HG03469 (cell line): ENCODE measurements at regions not wholly inside any gene's neighbourhood (a gene's known extent, or its start where the extent isn't known, plus 50 kb on each side); places are given as distances from the start of the nearest gene placed in this dataset.
"Not testable (repeated sequence)": the region's sequence is repeated elsewhere in the genome, so short reads cannot be mapped to it uniquely, and the experiment has no call there.

Experiments used
- ATAC-seq: cut with Tn5 transposase; IDR thresholded peaks from one replicate; pipeline ENCODE4 v1.9.1; 2021; ENCODE audit warnings: mild to moderate bottlenecking, moderate library complexity, moderate number of reproducible peaks; ENCODE audit not compliant: unreplicated experiment

GRCh38 chr20:29516847-29517246 lies 1740.6 kb upstream of the DEFB115 start:
- not testable (repeated sequence) for ATAC-seq

- not testable (repeated sequence) for ATAC-seq
Observed at GRCh38 chr20:29519610-29520241, 1737.7 kb upstream of the DEFB115 start.

DNA sequence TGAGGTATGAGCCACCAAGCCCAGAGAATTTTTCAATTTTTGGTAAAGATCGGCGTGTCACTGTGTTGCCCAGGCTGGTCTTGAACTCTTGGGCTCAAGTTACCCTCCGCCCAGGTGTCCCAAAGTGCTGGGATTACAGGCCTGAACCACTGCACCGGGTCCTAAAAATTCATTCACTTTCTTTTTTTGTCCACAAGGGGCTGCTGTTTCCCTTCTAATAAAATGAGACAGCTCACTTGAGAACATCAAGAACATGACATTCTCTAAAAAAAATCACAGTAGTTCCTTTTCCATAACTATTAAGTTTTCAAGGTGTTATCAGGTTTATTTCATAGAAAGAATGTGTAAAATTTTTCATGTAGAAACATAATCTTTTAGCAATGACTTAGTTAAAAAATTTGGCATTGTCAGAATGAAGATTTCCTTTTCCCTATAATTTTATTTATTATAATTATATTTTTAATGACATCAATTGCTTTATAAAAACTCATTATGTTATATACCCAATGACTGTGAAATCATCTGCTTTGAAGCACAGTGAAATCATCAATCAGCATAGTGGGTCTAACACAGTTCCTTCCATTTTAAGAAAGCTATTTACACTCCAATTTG lies 1723.8 kb upstream of the DEFB115 start:
- ATAC-seq: not testable (repeated sequence)

DNA sequence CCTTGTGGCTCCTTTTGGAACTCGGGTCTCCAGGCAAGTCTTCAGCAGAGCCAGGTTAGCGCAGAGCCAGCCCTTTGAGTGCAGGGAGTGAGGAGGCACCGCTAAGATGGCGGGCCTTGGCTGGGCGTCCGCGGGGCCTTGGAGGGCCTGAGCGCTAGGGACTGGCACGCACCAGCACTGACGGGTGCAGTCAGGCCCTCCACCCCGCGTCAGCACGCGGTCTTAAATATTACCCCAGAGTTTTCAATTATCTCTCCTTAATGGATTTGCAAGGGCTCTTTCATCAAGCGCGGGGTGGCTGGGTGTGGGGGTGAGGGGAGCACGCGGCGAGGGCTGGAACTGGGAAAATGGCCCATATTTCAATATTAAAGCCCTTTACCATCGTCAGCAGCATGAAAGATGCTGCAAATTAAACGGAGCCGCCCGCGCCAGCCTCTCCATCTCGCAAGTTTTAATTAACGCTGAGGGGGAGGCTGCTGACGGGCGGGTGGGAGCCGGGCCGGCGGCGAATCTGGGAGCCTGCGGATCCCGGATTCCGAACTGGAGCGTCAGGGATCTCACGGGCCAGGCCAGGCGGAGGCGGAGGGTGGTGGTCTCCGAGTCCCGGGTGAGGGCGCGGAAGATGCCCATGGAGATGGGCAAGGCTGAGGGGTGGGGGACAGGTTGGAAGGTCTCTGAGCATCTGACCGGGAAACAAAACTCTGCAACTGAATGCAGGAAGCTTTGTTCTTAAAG lies 1690.4 kb upstream of the DEFB115 start:
- not testable (repeated sequence) for ATAC-seq

DNA sequence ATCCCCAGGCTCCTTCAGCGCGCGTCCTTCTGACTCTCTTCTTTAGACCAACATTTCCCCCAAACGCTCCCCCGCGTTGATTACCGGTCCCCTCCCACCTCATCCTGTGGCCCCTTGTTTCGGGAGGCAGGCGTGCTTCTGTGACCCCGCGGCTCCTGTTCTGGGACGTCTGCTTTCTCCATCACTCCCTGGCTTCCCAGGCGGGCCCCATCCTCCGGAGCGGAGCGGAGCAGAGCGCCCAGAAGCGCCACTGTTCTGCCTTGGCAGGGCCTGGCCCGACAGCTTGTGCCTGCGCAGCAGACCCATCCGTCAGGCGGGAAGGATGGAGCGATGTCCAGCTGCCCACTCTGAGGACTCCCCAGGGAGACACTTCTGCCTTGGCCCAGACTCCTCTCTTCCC lies 1689.8 kb upstream of the DEFB115 start:
- not testable (repeated sequence) for ATAC-seq

DNA sequence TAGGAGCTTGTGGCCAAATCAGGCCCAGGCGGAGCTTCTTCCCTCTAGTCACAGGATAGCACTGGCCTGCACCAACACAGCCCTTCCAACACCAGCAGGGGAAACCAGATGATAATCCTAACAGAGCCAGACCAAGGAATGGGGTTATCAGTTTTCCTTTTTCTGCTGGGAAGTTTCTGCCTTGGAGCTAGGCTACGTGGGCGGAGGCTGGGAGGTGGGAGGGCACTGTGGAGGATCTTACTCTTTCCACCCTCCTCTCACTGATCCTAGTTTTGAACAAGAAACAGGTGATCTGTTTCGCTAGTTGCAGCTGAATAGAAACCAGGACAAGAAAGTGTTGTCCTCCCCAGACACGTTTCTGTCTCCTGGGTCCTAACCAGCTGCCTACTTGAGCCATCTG lies 1687.3 kb upstream of the DEFB115 start:
- not testable (repeated sequence) for ATAC-seq

DNA sequence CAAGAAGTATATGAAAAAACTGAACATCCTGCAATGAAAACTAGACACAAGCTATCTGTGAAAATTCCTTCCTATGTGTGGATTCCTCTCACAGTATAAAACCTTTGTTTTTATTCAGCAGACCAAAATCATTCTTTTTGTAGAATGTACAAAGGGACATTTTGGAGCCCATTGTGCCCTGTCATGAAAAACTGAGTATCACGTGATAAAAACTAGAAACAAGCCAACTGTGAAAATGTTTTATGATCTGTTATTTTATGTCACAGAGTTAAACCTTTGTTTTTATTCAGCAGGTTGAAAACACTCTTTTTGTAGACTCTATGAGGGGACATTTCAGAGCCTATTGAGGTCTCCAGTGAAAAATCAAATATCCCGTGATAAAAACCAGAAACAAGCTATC lies 1667.9 kb upstream of the DEFB115 start:
- ATAC-seq: not testable (repeated sequence)

GRCh38 chr20:29604163-29604562 lies 1653.3 kb upstream of the DEFB115 start:
- not testable (repeated sequence) for ATAC-seq

DNA sequence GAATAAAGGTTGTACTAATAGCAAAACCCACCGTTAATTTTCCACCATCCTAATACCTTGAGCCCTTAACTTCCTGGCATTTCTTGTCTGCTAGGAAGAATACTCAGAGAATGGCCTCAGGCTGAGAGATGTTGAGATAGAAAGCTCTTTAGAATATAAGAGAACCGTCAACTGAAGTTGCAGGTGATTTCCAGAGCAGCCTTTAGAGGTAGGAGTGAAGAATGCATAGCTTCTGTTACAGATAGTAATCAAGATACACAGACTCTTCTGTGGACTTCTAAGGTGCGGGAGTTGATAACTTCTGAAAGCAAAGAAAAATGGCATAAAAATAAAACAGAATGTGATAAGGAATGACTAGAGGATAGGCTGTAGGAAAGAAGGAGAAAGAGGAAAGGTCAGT lies 1651.3 kb upstream of the DEFB115 start:
- not testable (repeated sequence) for ATAC-seq

GRCh38 chr20:29629395-29629794 lies 1628.1 kb upstream of the DEFB115 start:
- not testable (repeated sequence) for ATAC-seq
